GM18868 (cell line): ENCODE measurements at regions not wholly inside any gene's neighbourhood (a gene's known extent, or its start where the extent isn't known, plus 50 kb on each side); places are given as distances from the start of the nearest gene placed in this dataset.
"Not testable (repeated sequence)": the region's sequence is repeated elsewhere in the genome, so short reads cannot be mapped to it uniquely, and the experiment has no call there.

Experiments used
- ATAC-seq: cut with Tn5 transposase; IDR thresholded peaks from one replicate; pipeline ENCODE4 v1.9.1; 2021; ENCODE audit warnings: mild to moderate bottlenecking, moderate library complexity; ENCODE audit not compliant: unreplicated experiment

GRCh38 chr10:65053831-65054351, 1532.7 kb downstream of the REEP3 start:
- ATAC-seq, result not testable (repeated sequence)

- ATAC-seq, result not testable (repeated sequence)
These were observed 1533.5 kb downstream of the REEP3 start for GRCh38 chr10:65054701-65055100.

GRCh38 chr10:65065278-65065677, 1544.1 kb downstream of the REEP3 start:
- no peak for ATAC-seq

GRCh38 chr10:65083222-65083621, 1562.0 kb downstream of the REEP3 start:
- no peak for ATAC-seq

GRCh38 chr10:65090991-65091390, 1569.8 kb downstream of the REEP3 start:
- no peak for ATAC-seq

GRCh38 chr10:65100146-65100545, 1578.9 kb downstream of the REEP3 start:
- no peak for ATAC-seq

GRCh38 chr10:65100881-65101280, 1579.7 kb downstream of the REEP3 start:
- ATAC-seq, result not testable (repeated sequence)

GRCh38 chr10:65110009-65110408, 1588.8 kb downstream of the REEP3 start:
- ATAC-seq, result no peak

- not testable (repeated sequence) for ATAC-seq
These were observed 1589.9 kb downstream of the REEP3 start for GRCh38 chr10:65111059-65111458.

GRCh38 chr10:65112573-65112972, 1591.4 kb downstream of the REEP3 start:
- ATAC-seq, result no peak

- ATAC-seq, result no peak
These were observed 1601.9 kb downstream of the REEP3 start for GRCh38 chr10:65123120-65123519.

- ATAC-seq, result no peak
These were observed 1604.0 kb downstream of the REEP3 start for GRCh38 chr10:65125212-65125611.

GRCh38 chr10:65126288-65126687, 1605.1 kb downstream of the REEP3 start:
- no peak for ATAC-seq

GRCh38 chr10:65128277-65128676, 1607.1 kb downstream of the REEP3 start:
- ATAC-seq, result no peak

- no peak for ATAC-seq
These were observed 1609.1 kb downstream of the REEP3 start for GRCh38 chr10:65130162-65130758.

GRCh38 chr10:65133652-65134051, 1612.5 kb downstream of the REEP3 start:
- ATAC-seq, result no peak

- no peak for ATAC-seq
These were observed 1614.3 kb downstream of the REEP3 start for GRCh38 chr10:65135508-65135907.

GRCh38 chr10:65142641-65143435, 1621.6 kb downstream of the REEP3 start:
- no peak for ATAC-seq

GRCh38 chr10:65143723-65144122, 1622.5 kb downstream of the REEP3 start:
- ATAC-seq, result no peak

GRCh38 chr10:65149878-65150277, 1628.7 kb downstream of the REEP3 start:
- no peak for ATAC-seq

- ATAC-seq, result no peak
These were observed 1645.1 kb downstream of the REEP3 start for GRCh38 chr10:65166272-65166671.

GRCh38 chr10:65172249-65172648, 1651.0 kb downstream of the REEP3 start:
- ATAC-seq, result no peak
